ENCODE measurements at regions not wholly inside any gene's neighbourhood (a gene's known extent, or its start where the extent isn't known, plus 50 kb on each side); places are given as distances from the start of the nearest gene placed in this dataset.

- POLR2A ChIA-PET (ENCODE audit: low non-redundant PET) = no interaction called here
- H3K27ac ChIP-seq = no peak overlapping the region
- DNase-seq (ENCODE audit: low spot score) = no peak
- TF ChIP-seq, protein P1, sequence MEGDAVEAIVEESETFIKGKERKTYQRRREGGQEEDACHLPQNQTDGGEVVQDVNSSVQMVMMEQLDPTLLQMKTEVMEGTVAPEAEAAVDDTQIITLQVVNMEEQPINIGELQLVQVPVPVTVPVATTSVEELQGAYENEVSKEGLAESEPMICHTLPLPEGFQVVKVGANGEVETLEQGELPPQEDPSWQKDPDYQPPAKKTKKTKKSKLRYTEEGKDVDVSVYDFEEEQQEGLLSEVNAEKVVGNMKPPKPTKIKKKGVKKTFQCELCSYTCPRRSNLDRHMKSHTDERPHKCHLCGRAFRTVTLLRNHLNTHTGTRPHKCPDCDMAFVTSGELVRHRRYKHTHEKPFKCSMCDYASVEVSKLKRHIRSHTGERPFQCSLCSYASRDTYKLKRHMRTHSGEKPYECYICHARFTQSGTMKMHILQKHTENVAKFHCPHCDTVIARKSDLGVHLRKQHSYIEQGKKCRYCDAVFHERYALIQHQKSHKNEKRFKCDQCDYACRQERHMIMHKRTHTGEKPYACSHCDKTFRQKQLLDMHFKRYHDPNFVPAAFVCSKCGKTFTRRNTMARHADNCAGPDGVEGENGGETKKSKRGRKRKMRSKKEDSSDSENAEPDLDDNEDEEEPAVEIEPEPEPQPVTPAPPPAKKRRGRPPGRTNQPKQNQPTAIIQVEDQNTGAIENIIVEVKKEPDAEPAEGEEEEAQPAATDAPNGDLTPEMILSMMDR (conservative IDR thresholded peaks at IDR 0.05; ENCODE audit: low read depth) = no peak
- CTCF ChIA-PET = no interaction called here
These were observed 181.3 kb upstream of the EOMES start for GRCh38 chr3:27903446-27903845.

GRCh38 chr3:27905625-27906024 lies 183.5 kb upstream of the EOMES start:
- no peak for DNase-seq (ENCODE audit: low spot score)
- TF ChIP-seq, protein P1 (conservative IDR thresholded peaks at IDR 0.05; ENCODE audit: low read depth) = no peak
- CTCF ChIA-PET = no interaction called here
- POLR2A ChIA-PET (ENCODE audit: low non-redundant PET) = no interaction called here
- no peak overlapping the region for H3K27ac ChIP-seq

DNA sequence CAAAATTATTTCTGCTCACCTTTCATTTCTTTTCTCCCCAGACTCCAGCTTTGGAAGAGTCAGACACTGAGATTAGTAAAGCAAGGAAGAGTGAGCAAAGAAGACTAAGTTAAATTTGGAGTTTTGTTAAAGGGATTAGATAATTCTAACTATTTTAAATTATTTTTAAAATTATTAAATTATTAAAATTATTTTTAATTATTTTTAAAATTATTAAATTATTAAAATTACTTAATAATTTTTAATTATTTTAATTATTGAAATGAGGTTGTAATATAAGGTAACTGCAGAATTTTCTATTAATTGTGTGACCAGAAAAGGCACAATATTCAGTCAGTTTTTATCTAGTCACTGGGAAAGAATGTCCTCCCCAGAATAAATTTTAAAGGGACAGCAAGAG lies 185.0 kb upstream of the EOMES start:
- DNase-seq (ENCODE audit: low spot score) = no peak

DNA sequence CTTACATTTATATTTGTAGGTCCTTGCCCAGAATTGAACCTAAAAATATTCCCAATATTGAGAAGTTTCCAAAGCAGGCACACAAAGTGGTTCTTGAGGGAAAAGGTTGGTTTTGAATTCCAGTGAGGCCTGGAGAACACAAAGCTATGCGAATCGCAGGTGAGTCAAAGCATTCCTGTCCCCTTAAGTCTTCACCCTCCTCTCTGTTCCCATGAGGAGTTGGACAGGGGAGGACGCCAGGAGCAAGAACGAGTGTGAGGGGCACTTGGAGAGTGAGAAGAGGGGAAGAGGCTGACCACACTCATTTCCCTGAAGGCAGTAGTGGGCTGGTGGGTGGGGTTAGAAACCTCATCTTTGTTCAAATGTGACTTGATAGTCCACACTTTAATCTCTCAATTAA lies 185.8 kb upstream of the EOMES start:
- TF ChIP-seq, protein P1 (conservative IDR thresholded peaks at IDR 0.05; ENCODE audit: low read depth) = no peak
- ChIA-PET CTCF (no interaction called here), POLR2A (ENCODE audit: low non-redundant PET) (no interaction called here)
- H3K27ac ChIP-seq = no peak overlapping the region
- no peak for DNase-seq (ENCODE audit: low spot score)

More for the DNA sequence above, 185.0 kb upstream of the EOMES start:
- TF ChIP-seq, protein P1 (conservative IDR thresholded peaks at IDR 0.05; ENCODE audit: low read depth) = no peak
- ChIA-PET POLR2A (ENCODE audit: low non-redundant PET) (no interaction called here), CTCF (no interaction called here)
- H3K27ac ChIP-seq = no peak overlapping the region

GRCh38 chr3:27910456-27910855 lies 188.3 kb upstream of the EOMES start:
- ChIA-PET POLR2A (ENCODE audit: low non-redundant PET) (no interaction called here), CTCF (interaction anchor here (0.6 to 0.7 kb wide), 2 partner anchors 60 to 658 kb away, joined by 3 read pairs; no protein-coding TSS in a partner anchor)
- TF ChIP-seq, protein P1 (conservative IDR thresholded peaks at IDR 0.05; ENCODE audit: low read depth) = no peak
- no peak overlapping the region for H3K27ac ChIP-seq
- no peak for DNase-seq (ENCODE audit: low spot score)

DNA sequence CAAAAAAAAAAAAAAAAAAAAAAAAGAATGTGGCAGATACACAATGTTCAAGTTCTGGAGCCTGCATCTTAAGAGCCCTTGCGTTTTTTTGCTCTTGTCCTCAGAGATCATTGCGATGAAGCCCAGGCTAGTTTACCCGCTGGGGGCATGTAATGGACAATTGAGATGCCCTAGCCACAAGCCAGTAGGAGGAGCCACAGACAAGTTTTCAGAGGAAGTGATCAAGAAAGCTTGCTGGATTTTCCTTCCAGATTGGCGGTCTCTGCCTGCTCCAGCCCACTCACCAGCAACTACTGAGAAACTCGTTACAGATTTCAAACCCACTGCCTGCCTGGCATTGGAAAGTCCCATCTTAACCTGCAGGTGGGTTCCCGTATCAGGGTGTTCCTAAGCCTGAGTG lies 192.1 kb upstream of the EOMES start:
- ChIA-PET POLR2A (ENCODE audit: low non-redundant PET) (no interaction called here), CTCF (interaction anchor here (0.6 kb wide), 1 partner anchor 193 kb away, joined by 3 read pairs; no protein-coding TSS in a partner anchor)

More for the DNA sequence above, 192.1 kb upstream of the EOMES start:
- no peak overlapping the region for H3K27ac ChIP-seq
- TF ChIP-seq, protein P1 (conservative IDR thresholded peaks at IDR 0.05; ENCODE audit: low read depth) = no peak
- no peak for DNase-seq (ENCODE audit: low spot score)

Data from RWPE1 (cell line).